ENCODE measurements at regions not wholly inside any gene's neighbourhood (a gene's known extent, or its start where the extent isn't known, plus 50 kb on each side); places are given as distances from the start of the nearest gene placed in this dataset.
"Not testable (repeated sequence)": the region's sequence is repeated elsewhere in the genome, so short reads cannot be mapped to it uniquely, and the experiment has no call there.

DNA sequence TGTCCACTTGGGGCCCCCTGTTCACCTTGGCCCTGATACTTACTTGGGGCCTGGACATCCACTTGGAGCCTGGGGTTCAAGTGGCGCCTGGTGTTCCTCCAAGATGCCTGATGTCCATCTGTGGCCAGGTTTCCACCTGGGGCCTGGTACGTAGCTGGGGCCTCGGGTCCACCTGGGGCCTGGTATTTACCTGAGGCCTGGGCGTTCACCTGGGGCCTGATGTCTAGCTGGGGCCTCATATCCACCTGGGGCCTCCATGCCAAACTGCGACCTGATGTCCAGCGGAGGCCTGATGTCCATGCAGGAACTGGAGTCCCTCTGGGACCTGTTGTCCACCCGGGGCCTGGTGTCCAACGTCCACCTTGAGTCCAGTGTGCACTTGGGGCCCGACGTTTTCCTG, 76.3 kb upstream of the THOC3 start:
- ATAC-seq; DNase-seq (ENCODE audit: missing footprints); intact Hi-C loops (cut with DNase I): not testable (repeated sequence)

GRCh38 chr5:176045442-176045841, 77.3 kb upstream of the THOC3 start:
- intact Hi-C loops (cut with DNase I); ATAC-seq; DNase-seq (ENCODE audit: missing footprints): not testable (repeated sequence)

- ATAC-seq; intact Hi-C loops (cut with DNase I); DNase-seq (ENCODE audit: missing footprints): not testable (repeated sequence)
Measured at GRCh38 chr5:176048671-176049070, 80.6 kb upstream of the THOC3 start.

DNA sequence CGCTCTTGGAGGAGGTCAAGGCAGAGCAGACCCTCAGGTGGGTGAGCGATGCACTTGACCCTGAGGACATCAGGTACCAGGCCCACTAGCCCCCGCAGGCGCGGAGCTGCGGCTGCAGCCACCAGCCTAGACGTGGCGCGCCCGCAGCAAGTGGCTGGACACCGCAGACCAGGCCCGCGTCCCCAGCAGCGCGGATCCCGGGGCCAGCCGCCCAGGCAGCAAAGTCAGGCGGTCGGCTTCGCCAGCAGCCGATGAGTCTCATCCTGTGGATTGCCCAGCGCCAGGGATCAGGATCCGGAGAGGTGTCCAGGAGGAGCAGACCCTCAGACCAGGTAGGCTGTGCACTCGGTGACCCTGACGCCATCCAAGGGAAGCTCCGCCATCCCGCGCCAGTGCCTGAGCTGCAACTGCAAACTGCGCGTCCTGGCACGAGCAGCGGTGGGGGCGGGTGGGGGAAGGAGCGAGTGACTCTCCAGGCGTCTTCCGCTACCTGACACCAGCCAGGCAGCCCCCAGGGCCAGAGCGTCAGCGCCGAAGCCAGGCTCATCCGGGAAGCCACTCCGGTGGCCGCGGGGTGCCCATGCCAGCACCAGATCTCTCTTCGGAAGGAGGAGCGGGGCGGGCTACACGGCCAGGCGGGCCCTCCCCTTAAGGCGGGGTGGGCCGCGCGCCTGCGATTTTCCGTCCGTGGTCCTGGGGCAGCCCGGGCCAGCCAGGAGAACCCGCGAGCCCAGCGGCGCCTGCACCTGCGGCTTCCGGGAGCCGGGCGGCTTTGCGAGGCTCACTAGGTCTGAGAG, 92.6 kb upstream of the THOC3 start:
- DNase-seq (ENCODE audit: missing footprints); intact Hi-C loops (cut with DNase I): not testable (repeated sequence)
- ATAC-seq = peak; percentile 60

- ATAC-seq; DNase-seq (ENCODE audit: missing footprints); intact Hi-C loops (cut with DNase I): not testable (repeated sequence)
Measured at GRCh38 chr5:176061269-176061622, 93.1 kb upstream of the THOC3 start.

DNA sequence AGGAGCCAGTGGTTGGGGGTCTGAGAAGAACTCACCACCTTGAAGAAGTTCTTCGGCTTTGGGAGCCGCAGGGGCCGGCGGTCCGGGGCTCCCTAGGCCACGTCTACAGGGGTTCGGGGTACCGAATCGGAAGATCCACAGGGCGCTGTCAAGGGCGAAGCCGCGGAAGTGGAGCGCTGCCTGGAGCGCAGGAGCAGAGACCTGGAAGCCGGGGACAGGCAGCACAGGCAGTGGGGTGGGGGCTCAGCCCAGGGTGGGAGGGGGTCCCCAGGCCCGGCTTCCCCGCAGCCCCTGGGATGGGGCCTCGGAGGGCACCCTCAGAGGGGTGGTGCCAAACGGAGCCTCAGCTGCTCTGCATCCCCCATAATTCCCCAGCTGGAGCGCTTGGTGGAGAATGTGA, 93.5 kb upstream of the THOC3 start:
- DNase-seq (ENCODE audit: missing footprints); ATAC-seq; intact Hi-C loops (cut with DNase I): not testable (repeated sequence)

DNA sequence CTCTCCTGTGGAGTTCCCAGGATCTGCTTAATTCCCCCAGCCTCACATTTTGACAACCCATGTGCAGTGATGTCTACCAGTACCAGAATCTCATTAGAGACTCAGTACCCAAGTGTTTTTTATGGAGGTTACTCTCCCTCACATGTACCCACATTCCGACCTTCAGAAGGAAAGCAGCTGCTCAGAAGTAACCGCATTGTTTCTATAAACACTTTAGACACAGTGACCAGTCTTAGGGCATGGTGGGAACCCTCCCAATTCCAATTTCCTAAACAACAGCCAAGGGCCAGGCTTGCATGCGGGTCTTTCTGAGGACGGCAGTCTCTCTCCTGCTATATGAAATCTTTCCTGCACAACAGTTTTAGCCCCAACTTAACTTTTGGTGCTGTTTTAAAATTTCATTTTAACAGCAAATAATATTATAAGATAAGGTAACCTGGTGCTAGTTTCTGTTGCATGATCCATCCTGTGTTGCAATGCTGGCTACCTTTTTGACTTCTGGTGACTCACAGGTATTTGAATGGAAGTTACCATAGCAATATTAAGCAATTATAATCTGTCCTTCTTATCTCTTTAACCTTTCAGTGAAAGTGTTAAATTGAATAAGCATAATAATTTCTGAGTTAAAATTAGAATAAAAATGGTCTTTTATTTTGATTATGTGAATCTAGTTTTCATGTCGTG, 98.3 kb upstream of the THOC3 start:
- intact Hi-C loops (cut with DNase I); ATAC-seq; DNase-seq (ENCODE audit: missing footprints): not testable (repeated sequence)

GRCh38 chr5:176067162-176067561, 99.0 kb upstream of the THOC3 start:
- DNase-seq (ENCODE audit: missing footprints); intact Hi-C loops (cut with DNase I); ATAC-seq: not testable (repeated sequence)

GRCh38 chr5:176067948-176068347, 99.8 kb upstream of the THOC3 start:
- intact Hi-C loops (cut with DNase I); DNase-seq (ENCODE audit: missing footprints); ATAC-seq: not testable (repeated sequence)

- intact Hi-C loops (cut with DNase I) = not testable (repeated sequence)
- DNase-seq (ENCODE audit: missing footprints) = peak; percentile 50
Measured at GRCh38 chr5:176073996-176074571, 106.0 kb upstream of the THOC3 start.

GRCh38 chr5:176083717-176084116, 115.6 kb upstream of the THOC3 start:
- intact Hi-C loops (cut with DNase I); DNase-seq (ENCODE audit: missing footprints); ATAC-seq: not testable (repeated sequence)

More at GRCh38 chr5:176073996-176074571, 106.0 kb upstream of the THOC3 start:
- not testable (repeated sequence) for ATAC-seq

DNA sequence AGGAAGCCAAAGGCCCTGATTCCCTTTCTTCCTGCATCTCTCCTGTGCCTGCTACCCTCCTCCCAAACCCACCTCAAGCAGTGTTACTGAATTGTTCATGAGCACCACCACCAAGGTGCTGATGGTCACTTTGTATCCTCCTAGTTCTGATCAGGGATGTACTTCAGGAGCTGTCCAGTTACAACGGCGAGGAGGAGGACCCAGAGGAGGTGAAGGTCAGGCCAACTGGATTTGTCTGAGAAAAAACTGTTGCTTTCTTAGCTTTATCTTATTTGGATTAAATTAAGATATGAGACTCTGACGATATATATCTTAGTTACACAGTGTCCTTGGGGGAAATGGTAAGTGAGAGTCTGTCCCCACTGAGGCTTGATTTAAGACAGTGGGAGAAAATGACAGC, 135.0 kb upstream of the THOC3 start:
- DNase-seq (ENCODE audit: missing footprints); intact Hi-C loops (cut with DNase I); ATAC-seq: not testable (repeated sequence)

DNA sequence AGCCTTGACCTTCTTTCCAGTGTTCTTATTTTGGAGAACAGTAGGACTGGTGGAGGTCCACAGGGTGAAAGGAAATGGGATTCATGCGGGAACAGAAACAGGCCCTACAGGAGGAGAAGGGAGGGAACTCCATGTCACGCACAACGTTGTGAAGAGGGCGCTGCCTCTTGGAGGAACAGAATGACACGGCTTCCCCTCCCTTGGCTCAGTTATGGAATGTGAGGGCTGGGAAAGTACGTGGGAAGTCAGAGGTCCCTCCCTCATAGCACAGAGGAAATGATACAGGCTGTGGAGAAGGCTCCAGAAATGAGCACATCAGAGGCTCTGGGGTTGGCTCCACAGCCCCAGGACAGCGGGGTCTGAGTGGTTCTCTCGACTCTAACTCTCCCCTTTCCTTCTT, 125.3 kb upstream of the SIMC1 start:
- ATAC-seq; intact Hi-C loops (cut with DNase I); DNase-seq (ENCODE audit: missing footprints): not testable (repeated sequence)

DNA sequence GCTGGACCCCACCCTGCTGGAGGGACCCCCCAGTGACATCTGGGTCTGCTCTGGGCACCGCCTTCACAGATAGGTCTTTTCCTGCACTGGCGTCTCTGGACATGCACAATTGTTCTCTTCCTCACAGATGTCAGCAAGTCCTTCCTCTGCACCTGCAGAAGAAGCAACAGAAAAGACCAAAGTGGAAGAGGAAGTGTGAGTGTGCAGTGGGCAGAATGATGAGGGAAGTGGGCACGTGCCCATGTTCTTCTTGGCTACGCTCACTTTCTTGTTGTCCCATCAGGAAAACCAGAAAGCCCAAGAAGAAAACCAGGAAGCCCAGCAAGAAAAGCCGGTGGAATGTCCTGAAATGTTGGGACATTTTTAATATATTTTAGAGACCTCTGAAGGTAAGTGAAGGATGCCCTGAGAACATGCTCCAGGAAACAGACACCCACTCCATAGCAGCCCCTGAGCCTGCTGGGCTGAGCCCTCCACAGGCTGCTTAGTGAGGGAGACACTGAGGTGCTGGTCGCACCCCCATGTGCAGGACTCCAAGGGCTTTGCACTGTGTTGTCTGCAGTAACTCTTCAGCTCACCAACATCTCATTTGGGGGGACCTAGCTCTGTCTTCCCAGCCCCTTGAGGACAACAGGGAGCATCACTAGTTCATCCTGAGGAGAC, 124.4 kb upstream of the SIMC1 start:
- ATAC-seq; intact Hi-C loops (cut with DNase I): not testable (repeated sequence)

DNA sequence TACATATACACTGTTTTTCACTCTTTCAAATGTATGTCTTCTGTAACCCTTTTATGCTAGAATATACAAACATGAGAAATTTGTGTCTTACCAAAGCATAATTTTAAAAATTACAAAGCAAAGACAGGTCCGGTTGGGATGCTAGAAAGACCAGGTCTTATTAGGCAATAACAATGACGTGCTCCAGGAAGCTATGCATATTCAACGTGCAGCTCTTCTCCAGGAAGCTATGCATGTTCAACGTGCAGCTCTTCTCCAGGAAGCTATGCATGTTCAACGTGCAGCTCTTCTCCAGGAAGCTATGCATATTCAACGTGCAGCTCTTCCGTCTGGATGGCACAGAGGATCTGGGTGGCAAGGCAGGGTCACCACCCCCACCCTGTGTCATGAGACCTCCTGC, 123.4 kb upstream of the SIMC1 start:
- DNase-seq (ENCODE audit: missing footprints); intact Hi-C loops (cut with DNase I); ATAC-seq: not testable (repeated sequence)

More for the DNA sequence above, 124.4 kb upstream of the SIMC1 start:
- DNase-seq (ENCODE audit: missing footprints) = not testable (repeated sequence)

DNA sequence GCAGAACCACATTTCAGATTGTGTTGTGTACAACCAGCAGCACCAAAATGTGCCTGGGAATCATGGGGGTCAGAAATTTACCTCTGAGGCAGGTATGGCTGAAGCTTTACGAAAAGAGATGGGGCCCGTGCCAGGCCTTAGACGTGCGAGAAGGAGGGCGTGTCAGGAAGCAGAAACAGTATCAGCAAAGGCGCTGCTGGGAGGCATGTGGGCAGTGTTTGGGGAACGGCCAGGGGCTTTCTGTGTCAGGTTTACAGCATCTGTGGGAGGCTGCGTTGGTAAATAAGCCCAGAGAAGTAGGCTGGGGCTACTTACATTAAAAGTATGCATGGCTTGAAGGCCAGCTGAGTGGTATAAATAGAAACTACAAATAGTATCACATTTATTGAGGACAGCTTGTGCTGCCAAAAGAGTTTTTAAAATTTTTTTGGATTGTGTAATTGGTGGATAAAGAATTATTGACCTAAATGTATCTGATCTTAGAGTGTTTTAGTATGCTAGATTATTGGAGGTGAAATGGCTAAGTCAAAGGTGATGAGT, 120.5 kb upstream of the SIMC1 start:
- intact Hi-C loops (cut with DNase I); ATAC-seq; DNase-seq (ENCODE audit: missing footprints): not testable (repeated sequence)

GRCh38 chr5:176122361-176122760, 115.9 kb upstream of the SIMC1 start:
- DNase-seq (ENCODE audit: missing footprints); ATAC-seq; intact Hi-C loops (cut with DNase I): not testable (repeated sequence)

GRCh38 chr5:176124120-176124519, 114.1 kb upstream of the SIMC1 start:
- DNase-seq (ENCODE audit: missing footprints); intact Hi-C loops (cut with DNase I); ATAC-seq: not testable (repeated sequence)
